Duodenal mucosa (tissue), 2 donors: ENCODE measurements at regions not wholly inside any gene's neighbourhood (a gene's known extent, or its start where the extent isn't known, plus 50 kb on each side); places are given as distances from the start of the nearest gene placed in this dataset.

Experiments
- H3K27ac ChIP-seq: one replicate; pipeline ENCODE4 v1.7.0; 2013; ENCODE audit warnings: low read depth, low read length
- H3K27me3 ChIP-seq, 2 donors: one replicate each; pipeline ENCODE4 v1.7.0; 2013; ENCODE audit warnings: low read length in 2 of 2, control low read depth in 1 of 2; ENCODE audit not compliant: insufficient read depth in 2 of 2, control insufficient read depth in 1 of 2
- H3K36me3 ChIP-seq, 2 donors: one replicate each; pipeline ENCODE4 v1.7.0; 2013; ENCODE audit warnings: low read length in 2 of 2, control low read depth in 1 of 2; ENCODE audit not compliant: insufficient read depth in 2 of 2, control insufficient read depth in 1 of 2
- H3K4me1 ChIP-seq, 2 donors: one replicate each; pipeline ENCODE4 v1.7.0; 2013; ENCODE audit warnings: low read length in 2 of 2, control low read depth in 1 of 2; ENCODE audit not compliant: insufficient read depth in 2 of 2, control insufficient read depth in 1 of 2
- H3K4me3 ChIP-seq, 2 donors: one replicate each; pipeline ENCODE4 v1.7.0; 2013; ENCODE audit warnings: low read length in 2 of 2, low read depth in 1 of 2
- H3K9ac ChIP-seq, 2 donors: one replicate each; pipeline ENCODE4 v1.7.0; 2013; ENCODE audit warnings: low read length in 2 of 2, low read depth in 1 of 2
- H3K9me3 ChIP-seq, 2 donors: one replicate each; pipeline ENCODE4 v1.7.0; 2013; ENCODE audit warnings: low read length in 2 of 2, control low read depth in 1 of 2; ENCODE audit not compliant: control insufficient read depth in 1 of 2

DNA sequence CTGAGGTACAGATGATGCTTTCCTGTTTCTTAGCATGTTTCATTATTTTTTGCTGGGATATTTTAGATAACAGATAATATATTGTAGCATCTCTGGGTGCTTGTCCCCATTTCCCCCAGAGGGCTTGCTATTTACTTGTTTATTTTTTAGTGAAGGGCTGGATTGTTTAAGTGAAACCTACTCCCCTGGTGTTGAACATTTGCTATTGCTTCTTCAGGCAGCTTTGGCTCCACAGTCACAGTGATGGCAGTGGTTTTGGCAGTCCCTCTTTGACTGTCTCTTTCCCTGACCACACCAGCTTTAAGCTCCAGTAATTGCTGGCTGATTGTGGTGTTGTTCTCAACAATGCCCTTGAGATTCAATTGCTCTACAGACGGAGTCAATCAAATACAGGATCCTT, 128.9 kb downstream of the KLF13 start:
- peaks cover 0 to 11% of the 10 kb centered on the region in 2 donors for H3K4me1 ChIP-seq

DNA sequence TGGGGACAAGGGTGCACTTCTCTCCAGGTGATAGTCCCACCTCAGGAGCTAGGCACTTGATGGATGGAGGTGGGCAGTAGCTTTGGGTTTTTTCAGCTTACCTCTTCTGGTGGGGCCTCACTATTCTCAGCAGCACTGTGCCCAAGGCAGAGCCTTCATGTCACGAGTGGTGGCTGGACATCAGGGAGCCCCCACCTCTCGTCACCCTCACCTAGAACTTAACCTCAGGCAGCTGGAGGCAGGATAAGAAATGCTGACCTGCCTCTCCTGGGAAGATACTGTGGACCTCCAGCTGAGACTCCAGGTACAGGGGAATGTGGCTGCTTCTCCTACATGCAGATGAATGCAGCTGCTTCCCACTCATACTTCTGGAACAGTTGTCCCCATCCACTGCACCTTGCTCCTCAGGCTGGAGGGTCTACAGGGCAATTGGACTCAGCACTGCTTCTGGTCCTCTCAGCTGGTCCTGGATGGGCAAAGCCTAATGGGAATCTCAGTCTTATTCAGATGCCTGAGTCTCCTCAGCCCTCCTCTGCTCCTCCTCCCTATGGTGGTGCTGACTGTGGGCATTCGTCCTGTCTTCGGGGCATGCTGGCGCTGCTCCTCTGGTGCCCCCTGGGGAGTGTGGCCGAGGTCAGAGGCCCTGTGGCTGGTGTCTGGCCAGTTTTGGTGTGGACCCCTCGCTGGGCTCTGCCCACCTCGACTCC, 129.9 kb downstream of the KLF13 start:
- Histone ChIP-seq H3K4me1 (peaks cover 0 to 11% of the 10 kb centered on the region in 2 donors), H3K4me3 (no peak overlapping the region), H3K9me3 (no peaks in the 10 kb centered on the region), H3K9ac (no peak overlapping the region), H3K36me3 (no peaks in the 10 kb centered on the region), H3K27me3 (no peaks in the 10 kb centered on the region), H3K27ac (no peak overlapping the region)

More for the DNA sequence above, 128.9 kb downstream of the KLF13 start:
- Histone ChIP-seq H3K9me3 (no peaks in the 10 kb centered on the region), H3K9ac (no peak overlapping the region), H3K27ac (no peak overlapping the region), H3K4me3 (no peak overlapping the region), H3K36me3 (no peaks in the 10 kb centered on the region), H3K27me3 (no peaks in the 10 kb centered on the region)

DNA sequence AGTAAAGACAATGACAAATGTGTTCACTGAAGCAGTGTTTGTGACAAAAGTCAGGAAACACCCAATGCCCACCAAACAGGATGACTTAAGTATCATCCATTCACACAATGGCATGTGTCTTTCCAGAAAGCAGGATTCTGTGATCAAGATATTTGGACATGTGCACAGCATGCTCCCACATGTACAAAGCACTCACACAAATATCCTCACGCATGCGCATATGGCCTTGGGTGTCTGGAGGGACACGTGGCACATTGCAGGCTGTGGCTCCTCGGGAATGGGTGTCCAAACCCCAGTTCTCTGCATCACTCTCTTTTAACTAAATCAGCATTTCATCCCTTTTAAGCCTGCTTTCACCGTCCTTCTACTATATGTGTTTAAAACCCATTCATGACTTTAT, 130.5 kb downstream of the KLF13 start:
- Histone ChIP-seq H3K9ac (no peak overlapping the region), H3K4me1 (peaks cover 0 to 11% of the 10 kb centered on the region in 2 donors), H3K27me3 (no peaks in the 10 kb centered on the region), H3K36me3 (no peaks in the 10 kb centered on the region), H3K27ac (no peak overlapping the region), H3K4me3 (no peak overlapping the region), H3K9me3 (no peaks in the 10 kb centered on the region)

GRCh38 chr15:31457631-31458526, 131.2 kb downstream of the KLF13 start:
- Histone ChIP-seq H3K4me3 (no peak overlapping the region), H3K9me3 (no peaks in the 10 kb centered on the region), H3K36me3 (no peaks in the 10 kb centered on the region), H3K27me3 (no peaks in the 10 kb centered on the region), H3K4me1 (peaks cover 0 to 11% of the 10 kb centered on the region in 2 donors), H3K27ac (no peak overlapping the region), H3K9ac (no peak overlapping the region)

DNA sequence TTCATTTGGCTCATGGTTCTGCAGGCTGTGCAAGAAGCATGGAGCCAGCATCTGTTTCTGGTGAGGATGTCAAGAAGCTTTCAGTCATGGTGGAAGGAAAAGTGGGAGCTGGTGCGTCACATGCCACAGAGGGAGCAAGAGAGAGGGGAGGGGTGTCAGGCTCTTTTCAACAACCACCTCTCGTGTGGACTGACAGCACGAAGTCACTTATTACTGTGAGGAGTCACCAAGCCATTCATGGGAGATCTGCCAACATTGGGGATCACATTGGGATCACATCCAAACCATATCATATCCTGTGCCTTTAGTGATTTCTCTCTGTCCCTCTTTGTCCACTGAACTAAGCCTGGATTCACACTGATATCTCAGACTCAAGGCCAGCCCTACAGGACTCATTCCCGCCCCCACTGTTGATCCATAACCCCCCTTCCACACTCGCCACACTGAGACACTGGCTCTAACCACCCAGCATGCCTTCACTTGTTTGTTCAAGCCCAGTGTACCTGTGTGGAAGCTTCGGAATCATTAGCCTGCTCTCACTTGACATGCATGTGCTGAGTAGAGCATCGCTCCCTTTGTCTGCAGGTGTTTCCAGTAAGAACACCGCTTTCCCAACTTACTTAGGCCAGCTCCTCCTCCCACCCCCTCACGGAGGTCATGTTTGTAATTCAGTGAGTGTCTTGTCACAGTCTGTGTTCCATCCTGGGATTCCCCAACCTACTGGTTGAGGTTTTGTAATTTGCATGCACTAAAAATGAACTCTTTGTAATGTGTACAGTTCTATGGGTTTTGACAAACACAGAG, 132.2 kb downstream of the KLF13 start:
- Histone ChIP-seq H3K4me3 (peak overlapping the region in 1 of 2 donors; percentile 29), H3K9ac (no peak overlapping the region), H3K27ac (no peak overlapping the region), H3K4me1 (peaks cover 4 to 15% of the 10 kb centered on the region in 2 donors), H3K27me3 (no peaks in the 10 kb centered on the region), H3K9me3 (no peaks in the 10 kb centered on the region), H3K36me3 (no peaks in the 10 kb centered on the region)

GRCh38 chr15:31459400-31459748, 132.7 kb downstream of the KLF13 start:
- H3K4me1 ChIP-seq = peaks cover 10 to 21% of the 10 kb centered on the region in 2 donors
- no peak overlapping the region for H3K27ac ChIP-seq
- no peaks in the 10 kb centered on the region for H3K36me3 ChIP-seq
- no peak overlapping the region for H3K9ac ChIP-seq
- no peak overlapping the region for H3K4me3 ChIP-seq
- H3K27me3 ChIP-seq = no peaks in the 10 kb centered on the region
- no peaks in the 10 kb centered on the region for H3K9me3 ChIP-seq

DNA sequence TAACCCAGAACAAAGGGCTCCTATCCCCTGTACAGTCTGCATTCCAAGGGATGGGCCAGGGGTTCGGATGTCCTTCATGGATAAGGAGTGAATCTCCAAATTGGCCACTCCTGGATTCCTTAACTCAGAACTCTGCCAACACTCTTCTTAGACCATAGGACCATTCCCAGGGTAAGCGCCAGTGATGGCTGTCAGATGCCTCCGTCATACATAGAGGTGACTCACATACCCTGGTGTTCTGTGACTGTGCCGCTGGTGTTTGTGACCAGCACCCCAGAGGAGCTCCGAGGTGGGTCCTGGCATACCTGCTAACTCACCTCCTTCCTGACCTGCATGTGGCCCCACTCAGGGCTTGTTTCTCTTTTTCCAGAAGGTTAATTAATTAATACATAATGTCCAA, 134.7 kb downstream of the KLF13 start:
- Histone ChIP-seq H3K9ac (no peak overlapping the region), H3K4me1 (peaks cover 25 to 37% of the 10 kb centered on the region in 2 donors), H3K27me3 (no peaks in the 10 kb centered on the region), H3K27ac (no peak overlapping the region), H3K4me3 (no peak overlapping the region), H3K9me3 (no peaks in the 10 kb centered on the region), H3K36me3 (no peaks in the 10 kb centered on the region)

GRCh38 chr15:31461911-31462480, 135.4 kb downstream of the KLF13 start:
- Histone ChIP-seq H3K9me3 (no peaks in the 10 kb centered on the region), H3K4me3 (no peak overlapping the region), H3K27me3 (no peaks in the 10 kb centered on the region), H3K27ac (no peak overlapping the region), H3K9ac (no peak overlapping the region), H3K4me1 (peaks cover 31 to 37% of the 10 kb centered on the region in 2 donors), H3K36me3 (no peaks in the 10 kb centered on the region)

- Histone ChIP-seq H3K9me3 (no peaks in the 10 kb centered on the region), H3K27me3 (no peaks in the 10 kb centered on the region), H3K9ac (peak overlapping the region in 1 of 2 donors; percentile 48), H3K36me3 (no peaks in the 10 kb centered on the region), H3K4me3 (peak overlapping the region in 1 of 2 donors; percentile 11), H3K27ac (no peak overlapping the region), H3K4me1 (peaks cover 38 to 43% of the 10 kb centered on the region in 2 donors)
Measured at GRCh38 chr15:31463521-31464102, 137.0 kb downstream of the KLF13 start.
